H9 (cell line): ENCODE measurements at regions not wholly inside any gene's neighbourhood (a gene's known extent, or its start where the extent isn't known, plus 50 kb on each side); places are given as distances from the start of the nearest gene placed in this dataset.

ENCODE experiments used
- DNase-seq: peaks from one replicate; pipeline ENCODE4 v3.0.0-alpha.2; 2017
- H2AFZ ChIP-seq: one replicate; pipeline ENCODE4 v1.6.1; 2013; ENCODE audit warnings: mild to moderate bottlenecking, low read length, control low read depth, moderate library complexity
- H2AK5ac ChIP-seq: 2 replicates; pipeline ENCODE4 v1.6.1; 2013; ENCODE audit warnings: low read length, control low read depth, mixed read lengths; ENCODE audit not compliant: insufficient read length
- H2BK120ac ChIP-seq: one replicate; pipeline ENCODE4 v1.6.1; 2013; ENCODE audit warnings: low read depth, mild to moderate bottlenecking, low read length, control low read depth, inconsistent platforms; ENCODE audit not compliant: poor library complexity, severe bottlenecking
- H2BK12ac ChIP-seq: 2 replicates; pipeline ENCODE4 v1.6.1; 2013; ENCODE audit warnings: low read length, control low read depth, mixed read lengths, low read depth; ENCODE audit not compliant: insufficient read length
- H2BK15ac ChIP-seq: 2 replicates; pipeline ENCODE4 v1.6.1; 2013; ENCODE audit warnings: low read depth, low read length, control low read depth
- H2BK20ac ChIP-seq: one replicate; pipeline ENCODE4 v1.6.1; 2013; ENCODE audit warnings: low read depth, mild to moderate bottlenecking, low read length, control low read depth, inconsistent platforms; ENCODE audit not compliant: poor library complexity, severe bottlenecking
- H2BK5ac ChIP-seq: 2 replicates; pipeline ENCODE4 v1.6.1; 2013; ENCODE audit warnings: low read length, control low read depth, mixed read lengths; ENCODE audit not compliant: insufficient read length
- H3K14ac ChIP-seq: 2 replicates; pipeline ENCODE4 v1.6.1; 2013; ENCODE audit warnings: low read length, control low read depth; ENCODE audit not compliant: insufficient read depth
- H3K18ac ChIP-seq: 2 replicates; pipeline ENCODE4 v1.6.1; 2013; ENCODE audit warnings: low read depth, mild to moderate bottlenecking, mixed read lengths, low read length, control low read depth; ENCODE audit not compliant: insufficient read length
- H3K23ac ChIP-seq: 2 replicates; pipeline ENCODE4 v1.6.1; 2013; ENCODE audit warnings: low read length, control low read depth, mixed read lengths, low read depth; ENCODE audit not compliant: insufficient read length
- H3K23me2 ChIP-seq: 2 replicates; pipeline ENCODE4 v1.6.1; 2013; ENCODE audit warnings: low read depth, mild to moderate bottlenecking, mixed read lengths, low read length, control low read depth; ENCODE audit not compliant: insufficient read length, poor library complexity, severe bottlenecking
- H3K27ac ChIP-seq: 2 replicates; pipeline ENCODE4 v1.5.1; 2013; ENCODE audit warnings: low read length, control low read depth, mixed read lengths, low read depth; ENCODE audit not compliant: insufficient read length
- H3K27me3 ChIP-seq: 2 replicates; pipeline ENCODE4 v1.6.1; 2013; ENCODE audit warnings: low read length, control low read depth, inconsistent platforms; ENCODE audit not compliant: insufficient read depth
- H3K4ac ChIP-seq: 2 replicates; pipeline ENCODE4 v1.6.1; 2013; ENCODE audit warnings: low read depth, mild to moderate bottlenecking, control low read depth, inconsistent platforms, low read length, moderate library complexity
- H3K4me1 ChIP-seq: 2 replicates; pipeline ENCODE4 v1.6.1; 2013; ENCODE audit warnings: low read length, control low read depth, inconsistent platforms; ENCODE audit not compliant: insufficient read depth
- H3K4me2 ChIP-seq: 2 replicates; pipeline ENCODE4 v1.6.1; 2013; ENCODE audit warnings: low read length, control low read depth, mixed read lengths; ENCODE audit not compliant: insufficient read length, insufficient read depth
- H3K56ac ChIP-seq: 2 replicates; pipeline ENCODE4 v1.6.1; 2013; ENCODE audit warnings: low read depth, mild to moderate bottlenecking, mixed read lengths, low read length, control low read depth; ENCODE audit not compliant: insufficient read length
- H3K79me1 ChIP-seq: 2 replicates; pipeline ENCODE4 v1.6.1; 2013; ENCODE audit warnings: low read depth, mild to moderate bottlenecking, moderate library complexity, low read length, control low read depth, inconsistent platforms; ENCODE audit not compliant: insufficient read depth, poor library complexity, severe bottlenecking
- H3K79me2 ChIP-seq: 2 replicates; pipeline ENCODE4 v1.6.1; 2013; ENCODE audit warnings: low read length, control low read depth, inconsistent platforms; ENCODE audit not compliant: insufficient read depth
- H3K9ac ChIP-seq: 2 replicates; pipeline ENCODE4 v1.6.1; 2013; ENCODE audit warnings: low read length, control low read depth, mixed read lengths; ENCODE audit not compliant: insufficient read length; ENCODE audit errors: extremely low read depth
- H3K9me3 ChIP-seq: one replicate; pipeline ENCODE4 v1.6.1; 2013; ENCODE audit warnings: low read depth, low read length, inconsistent platforms; ENCODE audit not compliant: control insufficient read depth
- H3T11ph ChIP-seq: one replicate; pipeline ENCODE4 v1.6.1; 2013; ENCODE audit warnings: mild to moderate bottlenecking, low read length, control low read depth, inconsistent platforms
- H4K20me1 ChIP-seq: one replicate; pipeline ENCODE4 v1.6.1; 2013; ENCODE audit not compliant: control insufficient read depth, insufficient read length, insufficient read depth
- H4K5ac ChIP-seq: 2 replicates; pipeline ENCODE4 v1.6.1; 2013; ENCODE audit warnings: low read depth, mild to moderate bottlenecking, mixed read lengths, low read length, control low read depth; ENCODE audit not compliant: insufficient read length
- H4K8ac ChIP-seq: replicated peaks from 2 replicates; pipeline ENCODE4 v1.6.1; 2013; ENCODE audit warnings: low read length, control low read depth, mixed read lengths, low read depth; ENCODE audit not compliant: insufficient read length
- H4K91ac ChIP-seq: 2 replicates; pipeline ENCODE4 v1.6.1; 2013; ENCODE audit warnings: low read depth, mild to moderate bottlenecking, moderate library complexity, mixed read lengths, low read length, control low read depth; ENCODE audit not compliant: insufficient read length
- H3K27ac Mint-ChIP-seq, 3 experiments: 2 replicates in 2 of 3; 3 replicates in 1 of 3; pipeline ENCODE4 v1.8.0; 2020 to 2021; ENCODE audit warnings: mixed read lengths in 3 of 3, mild to moderate bottlenecking in 1 of 3, moderate library complexity in 1 of 3
- H3K27me3 Mint-ChIP-seq: 2 replicates; pipeline ENCODE4 v1.8.0; 2021; ENCODE audit warnings: low read depth, mild to moderate bottlenecking, moderate library complexity, mixed read lengths
- H3K36me3 Mint-ChIP-seq, 3 experiments: 2 replicates in 2 of 3; 3 replicates in 1 of 3; pipeline ENCODE4 v1.8.0; 2020 to 2021; ENCODE audit warnings: low read depth in 3 of 3, mixed read lengths in 3 of 3; ENCODE audit not compliant: insufficient read depth in 1 of 3
- H3K4me1 Mint-ChIP-seq, 2 experiments: 2 replicates each; pipeline ENCODE4 v1.8.0; 2020; ENCODE audit warnings: mixed read lengths in 2 of 2
- H3K4me3 Mint-ChIP-seq, 2 experiments: 2 replicates in 1 of 2; 3 replicates in 1 of 2; pipeline ENCODE4 v1.8.0; 2020 to 2021; ENCODE audit warnings: mild to moderate bottlenecking in 2 of 2, mixed read lengths in 2 of 2, moderate library complexity in 1 of 2
- H3K9me3 Mint-ChIP-seq, 2 experiments: 2 replicates in 1 of 2; 3 replicates in 1 of 2; pipeline ENCODE4 v1.8.0; 2020; ENCODE audit warnings: mild to moderate bottlenecking in 2 of 2, mixed read lengths in 2 of 2, moderate library complexity in 1 of 2
- CTCF ChIP-seq: fragments of 200-600 bp; sonication (generic); conservative IDR thresholded peaks from 3 replicates; pipeline ENCODE4 v1.8.0; 2021; ENCODE audit warnings: antibody characterized with exemption, mild to moderate bottlenecking
- WGBS: extraction: QIAGEN DNeasy Blood & Tissue Kit; methylation state at CpG from one replicate; pipeline ENCODE4 v1.1.7; 2013; ENCODE audit warnings: missing lambda C conversion rate, low lambda C conversion rate, mixed read lengths; ENCODE audit not compliant: insufficient read length; ENCODE audit errors: extremely low coverage; 5-methylcytosine and 5-hydroxymethylcytosine counted together

DNA sequence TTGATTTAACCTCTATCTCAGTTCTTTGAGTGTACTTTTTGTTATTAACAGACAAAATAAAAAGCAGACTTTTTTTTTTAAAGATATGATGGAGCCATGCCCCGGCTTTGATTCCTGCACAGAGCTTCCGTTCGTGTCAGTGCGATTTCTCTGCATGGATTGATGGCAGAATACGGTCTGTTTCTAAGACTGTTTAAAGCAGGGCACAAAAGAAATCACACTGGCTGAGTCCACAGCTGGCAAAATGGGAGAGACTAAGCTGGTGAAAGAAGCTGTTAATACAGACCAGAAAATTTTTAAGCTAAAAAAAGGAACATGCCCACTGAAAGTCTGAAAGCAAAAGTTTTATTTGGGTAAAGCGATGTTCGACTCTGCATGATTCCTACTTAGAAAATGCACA, 501.4 kb upstream of the WWC1 start:
- no peak for TF ChIP-seq CTCF
- Histone ChIP-seq H2AK5ac (no peak overlapping the region), H3K79me1 (no peaks in the 10 kb centered on the region), H2BK15ac (no peak overlapping the region), H3K9ac (no peak overlapping the region), H3K27ac (no peak overlapping the region), H2BK5ac (no peak overlapping the region), H3T11ph (no peak overlapping the region), H2BK12ac (no peak overlapping the region), H3K4ac (no peak overlapping the region), H4K5ac (no peak overlapping the region), H2AFZ (no peak overlapping the region), H3K79me2 (no peaks in the 10 kb centered on the region), H3K4me2 (no peak overlapping the region), H3K4me1 (peaks cover 13% of the 10 kb centered on the region; the same call in 1 of the 2 replicates), H2BK120ac (no peak overlapping the region), H3K27me3 (no peaks in the 10 kb centered on the region), H4K91ac (no peak overlapping the region), H3K23me2 (no peaks in the 10 kb centered on the region), H4K20me1 (no peaks in the 10 kb centered on the region), H3K56ac (no peak overlapping the region), H4K8ac (no peak overlapping the region), H3K18ac (no peak overlapping the region), H3K23ac (no peak overlapping the region), H2BK20ac (no peak overlapping the region), H3K14ac (no peak overlapping the region), H3K9me3 (no peaks in the 10 kb centered on the region)
- no peaks in the 10 kb centered on the region for H3K9me3 Mint-ChIP-seq
- no peaks in the 10 kb centered on the region; the same call in 1 of the 2 replicates for H3K27me3 Mint-ChIP-seq
- no peak overlapping the region for H3K4me3 Mint-ChIP-seq
- H3K4me1 Mint-ChIP-seq = peaks cover 20 to 24% of the 10 kb centered on the region in 2 experiments
- no peaks in the 10 kb centered on the region for H3K36me3 Mint-ChIP-seq
- no peak for DNase-seq
- WGBS = no CpG with 5 or more reads among the region's 7 CpGs
- no peak overlapping the region for H3K27ac Mint-ChIP-seq
